Adrenal gland (tissue), 5 donors: ENCODE measurements at regions not wholly inside any gene's neighbourhood (a gene's known extent, or its start where the extent isn't known, plus 50 kb on each side); places are given as distances from the start of the nearest gene placed in this dataset.

Source experiments
- CTCF ChIP-seq, 6 experiments: fragments of 450-650 bp in 4 of 6; fragments of 200-600 bp in 2 of 6; sonication (generic) in 1 of 6; IDR thresholded peaks; 1 replicate in 5 of 6; 2 replicates in 1 of 6; pipeline versions ENCODE4 v1.5.1 to v1.8.0; 2016 to 2021; ENCODE audit warnings: antibody characterized with exemption in 6 of 6, mild to moderate bottlenecking in 2 of 6, moderate library complexity in 1 of 6
- POLR2A ChIP-seq, 2 donors: fragments of 450-650 bp; IDR thresholded peaks; one replicate each; pipeline ENCODE4 v1.6.1; 2017; ENCODE audit warnings: antibody characterized with exemption in 2 of 2, mild to moderate bottlenecking in 2 of 2, moderate library complexity in 1 of 2
- donor health status: DM: no; HTN: no; CAD: no.

- TF ChIP-seq CTCF (IDR thresholded peaks at IDR 0.05) (no peak), POLR2A (IDR thresholded peaks at IDR 0.05) (no peak)
These were observed 329.9 kb downstream of the KIF4B start for GRCh38 chr5:155343468-155343867.
